Gastrocnemius medialis (tissue), 4 donors: ENCODE measurements at regions not wholly inside any gene's neighbourhood (a gene's known extent, or its start where the extent isn't known, plus 50 kb on each side); places are given as distances from the start of the nearest gene placed in this dataset.

Source experiments
- CTCF ChIP-seq, 5 experiments: fragments of 450-650 bp in 3 of 5; fragments of 200-600 bp in 2 of 5; sonication (generic) in 2 of 5; IDR thresholded peaks in 4 of 5; conservative IDR thresholded peaks in 1 of 5; 1 replicate in 4 of 5; 2 replicates in 1 of 5; pipeline ENCODE4 v1.5.1; 2016 to 2019; ENCODE audit warnings: antibody characterized with exemption in 5 of 5, mild to moderate bottlenecking in 3 of 5, moderate library complexity in 3 of 5
- POLR2A ChIP-seq, 2 donors: fragments of 450-650 bp; IDR thresholded peaks; one replicate each; pipeline ENCODE4 v1.6.1; 2017; ENCODE audit warnings: antibody characterized with exemption in 2 of 2, mild to moderate bottlenecking in 2 of 2, moderate library complexity in 2 of 2

- TF ChIP-seq CTCF (IDR thresholded peaks at IDR 0.05 in 4 of 5, conservative IDR thresholded peaks at IDR 0.05 in 1 of 5), result no peak
- TF ChIP-seq POLR2A (IDR thresholded peaks at IDR 0.05), result no peak
These were observed 116.2 kb upstream of the ATP2B1 start for GRCh38 chr12:89824822-89825221.
